HCEC 1CT (cell line): ENCODE measurements at regions not wholly inside any gene's neighbourhood (a gene's known extent, or its start where the extent isn't known, plus 50 kb on each side); places are given as distances from the start of the nearest gene placed in this dataset.
"Not testable (repeated sequence)": the region's sequence is repeated elsewhere in the genome, so short reads cannot be mapped to it uniquely, and the experiment has no call there.

Experiments used
- DNase-seq: peaks from one replicate; pipeline ENCODE4 v3.0.0-alpha.2; 2017

DNA sequence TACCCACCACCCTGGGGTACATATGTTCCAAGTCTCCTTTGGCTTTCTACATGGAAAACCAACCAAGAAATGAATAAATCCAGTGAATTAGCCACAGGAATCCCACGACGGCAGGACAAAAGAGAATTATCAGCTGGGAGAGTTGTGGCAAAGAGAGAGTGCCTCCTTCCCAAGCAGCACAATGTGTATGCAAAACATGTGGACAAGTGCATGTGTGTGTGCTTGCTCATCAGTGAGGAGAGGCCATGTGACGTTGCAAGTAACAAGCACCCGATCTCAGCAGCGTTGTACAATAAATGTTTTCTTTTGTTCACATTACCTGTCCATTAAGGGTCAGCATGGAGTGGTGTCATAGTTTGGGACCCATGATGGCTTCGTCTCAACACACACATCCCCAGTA lies 50.0 kb upstream of the EMX2 start:
- DNase-seq: no peak

DNA sequence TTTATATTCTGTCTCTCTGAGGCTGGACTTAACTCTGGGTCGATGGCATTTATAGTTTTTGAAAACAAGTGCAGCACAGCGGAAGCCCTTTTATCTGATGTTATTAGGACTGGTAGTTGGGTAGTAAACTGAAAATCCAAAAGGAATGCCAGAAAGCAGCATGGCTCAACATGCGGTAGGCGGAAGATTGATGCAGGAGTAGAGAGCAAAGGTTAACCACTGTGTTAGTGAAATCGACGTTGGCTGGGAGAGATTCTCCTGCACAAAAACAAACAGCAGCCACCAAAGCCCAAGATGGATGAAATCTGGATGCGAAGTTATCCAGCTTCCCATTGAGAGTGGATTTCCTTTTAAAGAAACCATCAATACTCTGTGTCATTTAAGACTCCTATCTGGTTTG lies 54.5 kb upstream of the EMX2 start:
- no peak for DNase-seq

DNA sequence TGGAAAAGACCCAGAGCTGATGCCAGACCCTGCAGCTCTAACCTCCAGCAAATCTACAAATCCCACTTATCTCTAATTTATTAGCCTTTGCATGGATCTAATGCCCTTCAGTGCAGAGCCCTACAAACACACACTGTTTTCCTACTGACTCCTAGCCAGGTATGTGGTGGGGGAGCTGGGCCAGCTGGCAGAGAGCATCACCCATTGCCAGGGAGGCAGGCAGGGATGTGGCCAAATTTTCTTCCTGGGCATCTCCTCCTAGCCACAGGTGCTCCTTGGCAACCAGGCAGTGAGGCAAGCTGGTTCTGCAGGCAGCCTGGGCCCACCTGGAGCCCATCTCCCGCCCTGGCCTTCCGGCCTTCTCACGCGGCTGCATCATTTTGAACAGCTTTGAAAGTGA lies 55.9 kb upstream of the EMX2 start:
- no peak for DNase-seq

DNA sequence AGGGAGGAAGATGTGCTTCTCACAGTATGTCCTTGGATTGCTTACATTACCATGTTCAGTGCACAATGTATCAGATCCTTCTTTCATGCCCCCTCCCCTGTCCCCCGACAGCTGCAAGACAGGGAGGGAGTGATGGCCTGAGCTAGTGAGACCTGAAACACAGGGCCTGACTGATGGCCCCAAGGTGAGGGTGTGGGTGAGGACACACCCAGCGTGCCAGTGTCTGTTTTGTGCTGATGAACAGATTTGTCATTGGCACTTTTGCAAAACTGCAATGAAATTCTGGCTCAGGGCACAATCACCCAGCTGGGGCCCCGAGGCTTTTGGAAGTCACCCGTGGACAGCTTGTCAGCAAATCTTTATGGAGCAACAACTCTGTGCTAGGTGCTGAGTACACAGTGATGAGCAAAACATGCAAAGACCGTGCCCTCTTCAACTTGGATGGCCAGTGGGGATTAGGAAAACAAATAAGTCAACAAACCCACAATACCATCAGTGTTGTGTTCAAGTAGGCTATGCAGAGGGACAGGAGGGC lies 59.4 kb upstream of the EMX2 start:
- DNase-seq: no peak

DNA sequence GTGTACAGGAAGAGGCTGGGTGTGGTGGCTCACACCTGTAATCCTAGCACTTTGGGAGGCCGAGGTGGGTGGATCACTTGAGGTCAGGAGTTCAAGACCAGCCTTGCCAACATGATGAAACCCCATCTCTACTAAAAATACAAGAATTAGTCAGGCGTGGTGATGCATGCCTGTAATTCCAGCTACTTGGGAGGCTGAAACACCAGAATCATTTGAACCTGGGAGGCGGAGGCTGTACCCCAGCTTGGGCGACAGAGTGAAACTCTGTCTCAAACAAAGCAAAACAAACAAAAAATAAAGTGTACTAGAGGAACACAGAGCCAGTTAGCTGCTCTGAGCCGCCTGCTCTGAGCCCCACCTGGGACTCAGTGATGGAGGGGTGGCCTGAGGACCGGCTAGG lies 61.5 kb upstream of the EMX2 start:
- not testable (repeated sequence) for DNase-seq

DNA sequence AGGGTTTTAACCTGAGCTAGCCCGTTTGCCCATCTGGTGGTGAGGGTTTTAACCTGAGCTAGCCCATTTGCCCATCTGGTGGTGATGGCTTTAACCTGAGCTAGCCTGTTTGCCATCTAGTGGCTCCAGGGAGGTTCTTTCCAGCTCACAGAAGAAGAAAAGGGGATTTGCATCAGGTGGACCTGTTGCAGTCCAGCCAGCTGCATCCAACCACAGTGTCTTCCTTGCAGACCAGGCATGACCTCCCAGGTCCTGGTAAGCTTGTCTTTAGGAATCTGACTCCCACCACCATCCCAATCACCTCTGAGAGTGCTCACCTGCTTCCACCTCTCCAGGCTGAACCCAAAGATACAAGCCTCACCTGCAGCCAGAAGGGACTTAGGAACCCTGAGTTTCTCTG lies 62.4 kb upstream of the EMX2 start:
- DNase-seq: no peak

DNA sequence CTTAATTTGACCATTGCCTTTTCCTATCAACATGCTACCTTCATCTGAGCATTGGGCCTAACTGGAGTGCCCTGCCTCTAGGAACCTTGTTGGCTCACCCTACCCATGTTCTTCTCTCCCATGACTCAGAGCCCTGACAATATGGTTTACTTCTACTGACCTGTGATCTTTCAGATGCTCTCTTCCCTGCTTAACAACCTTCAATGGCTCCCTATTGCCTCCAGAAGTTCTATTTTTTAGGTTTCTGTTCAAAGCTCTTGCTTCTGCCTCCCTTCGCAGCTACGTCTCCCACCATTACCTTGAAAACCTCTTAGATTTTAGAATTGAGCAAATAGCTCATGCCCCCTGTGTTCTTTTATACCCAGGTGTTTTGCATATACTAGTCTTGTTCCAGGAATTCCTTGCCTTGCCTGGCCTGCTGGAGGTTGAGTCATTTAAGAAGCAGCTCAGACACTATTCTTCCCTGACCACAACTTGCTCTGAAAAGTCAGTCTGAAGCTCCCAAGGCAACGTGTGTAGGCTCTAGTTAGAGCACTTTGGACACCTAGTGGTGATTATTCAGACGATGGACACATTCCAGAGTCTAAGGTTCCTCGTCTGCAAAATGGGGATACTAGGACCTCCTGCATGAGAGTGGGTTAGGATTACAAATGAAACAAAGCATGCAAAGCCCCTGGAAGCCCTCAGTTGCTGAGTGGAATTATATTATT lies 64.4 kb upstream of the EMX2 start:
- DNase-seq: peak; percentile 80

DNA sequence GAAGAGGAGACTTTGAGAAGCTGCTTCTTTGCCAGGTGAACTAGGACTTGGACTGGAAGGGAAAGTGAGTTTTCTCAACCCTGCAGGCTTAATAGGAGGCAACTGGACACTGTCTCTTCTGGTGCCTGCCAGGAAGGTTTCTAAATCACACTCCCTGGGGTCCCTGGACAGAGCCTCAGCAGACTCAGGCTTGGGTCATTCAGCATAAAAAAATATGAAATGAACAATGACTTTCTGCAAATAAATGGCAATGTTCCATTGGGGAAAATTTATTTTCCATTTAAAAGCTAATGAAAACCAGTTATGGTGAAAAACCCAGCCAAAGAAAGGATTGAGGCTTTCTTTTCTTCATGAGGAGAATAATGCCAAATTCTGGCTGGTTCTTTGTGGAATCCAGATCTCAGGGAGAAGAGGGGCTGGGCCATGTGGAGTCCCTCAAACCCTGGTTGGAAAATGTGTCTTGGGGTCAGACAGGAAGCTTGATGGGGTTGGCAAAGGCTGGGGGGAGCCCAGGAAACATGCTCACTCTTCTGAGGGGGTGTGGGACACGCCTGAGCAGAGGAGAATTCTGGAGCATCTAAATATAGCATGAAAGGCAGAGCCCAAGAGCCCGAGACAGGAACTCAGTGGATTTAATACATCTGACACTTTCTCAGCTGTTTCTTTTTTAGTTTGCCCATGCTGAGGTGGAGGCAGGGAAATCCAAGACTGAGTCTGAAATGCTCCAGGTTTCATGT lies 65.2 kb upstream of the EMX2 start:
- no peak for DNase-seq

DNA sequence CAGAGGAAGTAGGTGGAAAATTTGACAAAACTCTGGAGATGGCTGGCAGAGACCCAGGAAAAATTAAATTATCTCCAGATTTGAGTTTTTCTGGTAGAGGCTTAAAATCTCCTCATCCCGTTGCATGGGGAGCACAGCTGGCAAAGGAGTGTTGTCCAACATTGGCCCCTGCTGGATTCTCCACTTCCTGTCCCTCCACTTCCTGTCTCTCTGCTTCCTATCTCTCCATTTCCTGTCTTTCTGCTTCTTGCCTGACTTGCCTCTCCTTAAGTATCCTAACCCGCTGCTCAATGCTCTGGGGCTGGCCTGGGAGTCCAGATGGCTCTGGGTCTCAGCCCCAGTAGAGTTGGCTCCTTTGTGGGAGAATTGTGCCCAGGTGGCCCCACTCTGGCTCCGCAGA lies 65.8 kb upstream of the EMX2 start:
- DNase-seq: no peak

DNA sequence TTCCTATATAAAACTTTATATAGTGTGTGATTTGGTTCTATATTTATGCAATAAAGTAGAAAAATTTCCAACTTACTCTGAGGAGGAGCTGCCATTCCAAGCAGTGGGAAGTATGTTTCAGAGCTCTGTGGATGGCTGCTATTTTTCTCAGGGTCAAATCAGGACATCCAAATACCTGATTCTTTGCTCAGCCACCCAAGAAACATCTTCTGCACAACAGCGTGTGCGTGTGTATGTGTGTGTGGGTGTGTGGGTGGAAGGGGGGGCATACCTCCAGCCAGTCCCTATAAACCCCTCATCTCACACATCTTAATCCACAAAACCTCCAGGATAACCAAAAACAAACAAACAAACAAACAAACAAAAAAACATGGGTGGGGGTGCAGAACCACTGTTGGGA lies 66.3 kb upstream of the EMX2 start:
- no peak for DNase-seq

DNA sequence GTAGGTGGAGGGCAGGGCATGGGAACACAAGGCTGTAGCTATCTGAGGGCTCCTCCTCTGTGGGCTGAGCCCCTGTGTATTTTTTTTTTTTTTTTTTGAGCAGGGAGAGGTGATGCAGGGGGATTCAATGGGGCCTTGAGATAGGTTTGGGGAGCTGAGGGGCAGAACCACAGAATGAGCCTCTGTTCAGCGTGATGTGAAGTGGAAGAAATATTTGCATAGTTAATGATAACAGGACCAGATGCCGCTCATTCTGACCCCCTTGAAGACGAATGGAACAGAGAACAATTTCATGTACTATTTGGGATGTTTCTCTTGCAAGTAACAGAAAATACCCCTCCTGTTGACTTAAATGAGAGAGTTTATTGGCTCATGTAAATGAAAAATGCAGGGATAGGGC lies 69.7 kb upstream of the EMX2 start:
- DNase-seq: no peak

DNA sequence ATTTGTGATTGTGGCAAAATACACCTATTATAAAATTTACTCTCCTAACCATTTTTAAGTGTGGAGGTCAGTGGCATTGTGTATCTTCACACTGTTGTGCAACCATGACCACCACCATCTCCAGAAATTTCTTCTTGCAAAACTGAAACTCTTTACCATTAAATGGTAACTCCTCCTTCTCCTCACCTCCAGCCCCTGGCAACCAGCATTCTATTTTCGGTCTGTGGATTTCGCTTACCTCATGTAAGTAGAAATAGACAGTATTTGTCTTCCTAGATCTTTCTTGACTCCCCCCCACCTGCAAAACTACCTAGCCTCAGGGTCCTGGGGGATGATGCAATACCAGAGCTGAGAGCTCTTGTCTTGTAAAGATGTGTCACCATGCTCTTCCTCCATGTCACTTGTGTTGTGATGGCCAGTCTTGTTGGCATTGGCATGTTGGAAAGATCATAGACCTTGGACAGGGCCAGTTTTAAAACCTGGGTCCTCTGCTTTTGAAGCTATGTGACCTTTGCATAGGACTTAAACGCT lies 71.1 kb upstream of the EMX2 start:
- DNase-seq: no peak

DNA sequence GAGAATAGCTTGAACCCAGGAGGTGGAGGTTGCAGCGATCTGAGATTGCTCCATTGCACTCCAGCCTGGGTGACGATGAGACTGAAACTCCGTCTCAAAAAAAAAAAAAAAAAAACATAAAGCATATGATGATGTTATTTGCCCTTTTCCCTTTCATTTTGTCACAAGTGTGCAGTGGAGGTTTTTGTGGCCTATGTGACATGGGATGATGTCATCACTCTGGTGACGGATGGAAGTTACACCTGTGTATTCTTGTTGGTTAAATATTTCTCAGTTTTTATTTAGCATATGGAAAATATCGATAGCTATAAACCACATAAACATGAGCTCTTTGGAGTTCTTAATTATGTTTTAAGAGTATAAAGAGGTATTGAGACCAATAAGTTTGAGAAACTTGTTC lies 71.8 kb upstream of the EMX2 start:
- no peak for DNase-seq

DNA sequence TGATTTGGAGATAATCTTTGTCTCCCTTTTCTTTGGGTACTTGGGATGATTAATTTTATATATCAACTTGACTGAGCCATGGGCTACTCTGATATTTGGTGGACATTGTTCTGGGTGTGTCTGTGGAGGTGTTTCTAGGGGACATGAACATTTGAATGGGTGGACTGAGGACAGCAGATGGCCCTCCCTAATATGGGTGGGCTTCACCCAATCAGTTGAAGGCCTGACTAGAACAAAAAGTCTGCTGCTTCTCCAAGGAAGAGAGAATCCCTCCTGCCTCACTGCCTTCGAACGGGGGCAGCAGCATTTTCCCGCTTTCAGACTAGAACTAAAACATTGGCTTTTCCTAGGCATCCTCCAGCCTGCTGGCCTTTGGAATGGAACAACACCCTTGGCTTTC lies 73.9 kb upstream of the EMX2 start:
- DNase-seq: no peak

DNA sequence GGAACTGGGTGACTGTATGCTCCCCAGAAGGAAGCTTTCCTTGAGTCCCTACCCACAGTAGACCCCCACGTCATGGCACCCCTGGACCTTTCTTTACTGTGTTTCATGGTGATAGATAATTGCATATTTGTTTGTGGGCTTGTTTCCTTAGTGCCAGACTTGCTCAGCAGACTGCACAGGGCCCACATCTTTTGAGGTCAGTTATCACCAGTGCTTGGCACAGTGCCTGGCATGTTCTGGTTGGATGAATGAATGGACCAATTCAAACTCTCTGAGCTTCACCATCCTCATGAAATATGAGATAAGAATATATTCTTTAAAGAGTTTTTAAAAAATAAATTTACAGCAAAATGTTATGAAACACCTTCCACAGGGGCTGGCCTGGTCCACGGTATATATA lies 78.4 kb upstream of the EMX2 start:
- DNase-seq: no peak

DNA sequence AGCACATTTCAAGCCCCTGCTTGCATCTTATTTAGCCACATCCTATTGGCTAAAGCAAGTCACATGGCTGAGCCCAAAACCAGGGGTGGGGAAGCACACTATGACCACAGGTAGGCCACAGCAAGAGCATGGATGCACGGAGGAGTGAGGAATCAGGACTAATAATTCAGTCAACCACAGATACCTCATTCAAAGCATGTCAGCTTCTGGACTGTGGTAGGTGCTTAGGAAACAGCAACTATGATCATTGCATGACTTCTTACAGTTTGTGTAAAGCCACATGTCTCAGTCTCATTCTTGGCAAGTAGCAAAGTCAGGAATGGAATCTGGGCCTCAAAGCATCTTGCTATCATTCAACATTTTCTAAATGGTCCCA lies 79.0 kb upstream of the EMX2 start:
- DNase-seq: no peak

DNA sequence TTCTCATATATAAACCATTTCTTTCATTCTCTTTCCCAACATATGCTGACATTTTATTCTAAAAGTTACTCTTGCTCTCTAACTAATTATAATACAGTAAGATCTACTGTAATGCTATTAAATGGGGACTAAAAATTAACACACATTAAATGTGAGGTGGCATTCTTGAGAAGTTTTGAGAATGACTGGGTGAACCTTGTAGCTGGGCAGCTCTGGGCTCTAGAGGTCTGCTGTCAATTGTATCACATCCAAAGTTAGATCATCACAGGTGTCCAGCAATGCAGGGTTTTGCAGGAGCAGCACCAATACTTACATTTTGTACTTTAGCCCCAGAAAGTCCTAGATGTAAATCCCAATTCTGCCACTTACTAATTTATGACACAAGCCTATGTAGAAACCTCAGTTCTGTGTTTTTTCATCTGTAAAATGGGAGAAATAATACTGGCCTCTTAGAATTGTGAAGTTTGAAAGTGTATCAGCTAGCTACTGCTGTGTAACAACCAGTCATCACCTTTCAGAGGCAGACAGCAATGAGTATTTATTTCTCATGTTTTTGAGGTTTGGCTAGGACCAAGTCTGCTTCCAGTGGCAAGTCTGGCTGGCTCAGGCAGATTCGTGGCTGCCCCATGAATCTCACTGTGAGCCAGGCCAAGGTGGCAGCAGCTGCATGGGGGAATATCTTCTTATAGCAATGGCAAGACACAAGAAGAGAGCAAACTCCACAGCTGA lies 79.6 kb upstream of the EMX2 start:
- DNase-seq: no peak

DNA sequence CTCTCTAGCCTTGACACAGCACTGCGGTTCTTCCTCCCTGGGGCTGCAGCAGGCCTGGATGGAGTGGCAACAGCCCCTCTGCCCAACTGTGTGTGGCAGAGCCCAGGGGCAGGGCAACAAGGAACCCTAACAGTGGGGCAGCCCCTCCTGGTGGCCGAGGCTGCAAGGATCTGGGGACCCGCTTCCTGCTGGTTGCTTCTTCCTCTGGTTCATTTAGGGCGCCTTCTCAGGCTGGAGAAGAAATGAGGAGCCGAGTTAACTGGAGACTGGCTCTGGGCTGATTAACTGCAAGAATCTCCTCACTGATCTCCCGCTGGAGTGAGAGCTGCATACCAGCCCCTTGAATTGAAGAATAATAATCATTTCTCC lies 80.1 kb upstream of the EMX2 start:
- DNase-seq: peak; percentile 8

DNA sequence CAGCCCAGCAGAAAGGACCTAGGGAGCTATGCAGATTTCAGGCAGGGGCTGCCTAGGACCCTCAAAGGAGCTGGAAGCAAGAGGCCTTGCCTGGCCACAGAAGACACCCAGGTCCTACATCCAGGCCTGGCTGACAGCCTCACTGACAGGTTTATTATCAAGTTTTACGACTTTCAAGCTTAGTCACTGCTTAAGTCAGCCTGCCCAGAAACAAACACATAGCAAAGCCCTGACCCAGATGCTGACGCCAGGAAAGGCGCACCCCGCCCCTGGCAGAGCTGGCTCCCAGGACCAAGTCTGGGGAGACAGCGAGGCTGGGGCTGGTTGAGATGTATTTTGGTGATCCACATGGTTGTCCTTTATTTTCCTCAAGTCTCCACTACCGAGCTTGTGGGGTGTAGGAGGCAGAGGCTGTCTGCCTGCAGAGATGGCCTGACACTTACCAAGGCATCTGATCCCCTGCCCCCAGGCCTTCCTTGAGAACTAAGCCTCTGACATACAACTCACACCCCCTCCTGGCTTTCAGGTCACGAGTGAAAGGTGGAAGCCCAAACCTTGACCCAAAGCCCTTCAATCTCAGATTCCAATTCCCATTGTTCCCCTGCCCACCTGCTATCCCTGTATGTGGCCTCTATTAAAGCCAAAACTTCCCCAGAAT lies 80.7 kb upstream of the EMX2 start:
- peak; percentile 96 for DNase-seq

DNA sequence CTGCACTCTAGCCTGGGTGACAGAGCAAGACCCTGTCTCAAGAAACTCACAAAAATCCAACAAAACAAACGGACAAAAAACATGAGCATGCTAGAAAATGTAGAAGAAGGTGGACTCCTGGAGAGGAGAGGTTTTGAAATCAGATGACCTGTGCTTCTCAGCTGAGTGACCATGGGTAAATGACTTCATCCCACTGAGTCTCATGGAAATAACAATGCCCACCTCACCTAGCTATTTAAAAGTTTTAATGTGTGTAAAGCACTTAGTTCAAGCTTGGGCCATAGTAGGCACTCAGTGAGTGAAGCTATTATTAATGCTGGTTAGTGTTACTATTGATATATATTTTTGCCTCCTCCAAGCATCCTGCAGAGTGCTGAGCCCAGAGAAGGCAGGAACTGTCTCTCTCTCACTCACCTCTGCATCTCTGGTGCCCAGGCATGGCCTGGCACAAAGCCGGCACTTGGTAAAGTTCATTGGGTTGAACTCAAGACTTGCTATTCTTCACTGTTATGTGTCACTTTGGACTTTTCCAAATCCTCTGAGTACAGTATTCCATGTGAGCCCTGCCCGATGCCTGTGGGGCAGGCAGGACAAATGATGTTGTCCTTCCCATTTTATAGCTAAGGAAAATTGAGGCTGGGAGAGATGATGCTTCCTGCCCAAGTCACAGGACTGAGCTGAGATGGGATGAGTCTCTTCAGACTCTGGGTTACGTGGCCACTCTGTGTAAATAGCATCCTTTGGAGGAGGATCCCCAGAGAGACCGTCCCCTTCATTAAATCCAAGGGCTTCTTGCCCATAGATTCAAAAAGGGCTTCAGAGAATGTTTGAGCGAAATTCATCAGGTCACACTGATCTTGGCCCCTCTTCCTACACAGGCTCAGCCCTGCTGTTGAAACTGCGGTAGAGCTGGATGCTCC lies 81.4 kb upstream of the EMX2 start:
- DNase-seq: peak; percentile 61

DNA sequence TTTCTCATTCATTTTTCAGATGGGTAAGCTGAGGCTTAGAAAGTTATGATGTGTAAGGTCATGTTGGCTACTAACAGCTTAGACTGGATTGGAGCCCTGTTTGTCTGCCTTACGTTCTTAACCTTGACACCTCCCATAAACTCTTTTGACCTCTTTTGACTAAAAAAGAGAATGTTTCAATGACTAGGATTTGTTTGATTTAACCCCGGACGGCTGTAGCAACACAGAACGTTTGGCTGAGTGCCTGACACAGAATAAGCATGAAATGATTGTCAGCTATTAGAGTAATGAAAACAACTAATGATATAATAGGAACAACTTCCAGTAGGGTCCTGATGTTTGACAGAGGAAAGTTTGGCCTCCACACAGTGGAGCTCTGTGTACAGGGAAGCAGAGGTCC lies 83.3 kb upstream of the PDZD8 start:
- no peak for DNase-seq

DNA sequence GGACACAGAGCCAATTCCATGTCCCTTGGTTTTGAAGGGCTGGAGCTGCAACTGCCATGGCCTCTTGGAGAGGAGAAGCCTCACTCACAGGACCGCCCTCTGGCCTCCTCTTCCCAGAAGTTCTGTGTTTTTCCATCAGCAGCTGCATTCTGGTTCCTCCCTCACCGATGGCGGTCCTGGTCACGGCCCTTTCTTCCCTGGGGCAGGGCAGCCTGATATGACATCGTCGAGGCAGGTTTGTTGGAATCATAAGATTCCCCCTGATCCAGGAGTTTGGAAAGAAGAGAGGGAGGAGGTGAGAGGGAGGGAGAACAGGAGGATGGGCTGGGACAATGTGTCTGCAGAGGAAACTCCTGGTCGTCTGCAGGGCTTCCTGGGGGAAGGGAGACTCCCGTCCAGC lies 82.7 kb upstream of the PDZD8 start:
- no peak for DNase-seq
